Hepatocyte (in vitro differentiated cells): ENCODE measurements at regions not wholly inside any gene's neighbourhood (a gene's known extent, or its start where the extent isn't known, plus 50 kb on each side); places are given as distances from the start of the nearest gene placed in this dataset.
A peak's percentile ranks its signal among the peaks of the same experiment; 100 is the strongest.

ENCODE experiments used
- DNase-seq: peaks from one replicate; pipeline ENCODE4 v3.0.0-alpha.2; 2016; ENCODE audit warnings: low spot score
- H2AFZ ChIP-seq: fragments of 200-600 bp; sonication (generic); 2 replicates; pipeline ENCODE4 v1.6.0; 2016; ENCODE audit warnings: antibody characterized with exemption, mild to moderate bottlenecking
- H3K27ac ChIP-seq: fragments of 200-600 bp; sonication (generic); 2 replicates; pipeline ENCODE4 v1.5.1; 2016; ENCODE audit warnings: mild to moderate bottlenecking
- H3K27me3 ChIP-seq: fragments of 200-600 bp; sonication (generic); 2 replicates; pipeline ENCODE4 v1.6.1; 2016
- H3K36me3 ChIP-seq: fragments of 200-600 bp; sonication (generic); replicated peaks from 2 replicates; pipeline ENCODE4 v1.5.1; 2016; ENCODE audit warnings: low read depth; ENCODE audit not compliant: insufficient read depth
- H3K4me1 ChIP-seq: fragments of 200-600 bp; sonication (generic); 2 replicates; pipeline ENCODE4 v1.5.1; 2016; ENCODE audit warnings: mild to moderate bottlenecking, moderate library complexity; ENCODE audit not compliant: insufficient read depth
- H3K4me2 ChIP-seq: fragments of 200-600 bp; sonication (generic); 2 replicates; pipeline ENCODE4 v1.6.0; 2016
- H3K4me3 ChIP-seq: fragments of 200-600 bp; sonication (generic); 2 replicates; pipeline ENCODE4 v1.5.1; 2016; ENCODE audit warnings: mild to moderate bottlenecking
- H3K79me2 ChIP-seq: fragments of 200-600 bp; sonication (generic); 2 replicates; pipeline ENCODE4 v1.6.0; 2017; ENCODE audit warnings: mild to moderate bottlenecking
- H3K9me2 ChIP-seq: fragments of 200-600 bp; sonication (generic); replicated peaks from 2 replicates; pipeline ENCODE4 v1.6.0; 2017; ENCODE audit warnings: mild to moderate bottlenecking; ENCODE audit not compliant: insufficient read depth
- H3K9me3 ChIP-seq: fragments of 200-600 bp; sonication (generic); 2 replicates; pipeline ENCODE4 v1.5.1; 2016; ENCODE audit warnings: low read depth, mild to moderate bottlenecking
- H4K20me1 ChIP-seq: fragments of 200-600 bp; sonication (generic); 2 replicates; pipeline ENCODE4 v1.6.0; 2016; ENCODE audit warnings: mild to moderate bottlenecking; ENCODE audit not compliant: insufficient read depth, poor library complexity, severe bottlenecking
- EZH2 ChIP-seq: fragments of 200-600 bp; sonication (generic); IDR thresholded peaks from 2 replicates; pipeline ENCODE4 v1.6.1; 2016; ENCODE audit warnings: antibody characterized with exemption, mild to moderate bottlenecking, borderline replicate concordance
- EZH2phosphoT487 ChIP-seq: fragments of 200-600 bp; sonication (generic); IDR thresholded peaks from one replicate; pipeline ENCODE4 v1.6.1; 2018; ENCODE audit warnings: antibody characterized with exemption, mild to moderate bottlenecking, low read depth, moderate library complexity; ENCODE audit not compliant: unreplicated experiment, severe bottlenecking
- WGBS: methylation state at CpG from one replicate; pipeline ENCODE4 v1.1.6; 2016; ENCODE audit warnings: low lambda C conversion rate; ENCODE audit errors: missing lambda C conversion rate; 5-methylcytosine and 5-hydroxymethylcytosine counted together
- TF ChIP-seq, protein P1 (sequence below): fragments of 200-600 bp; sonication (generic); IDR thresholded peaks from 2 replicates; pipeline ENCODE4 v1.5.1; 2016; ENCODE audit warnings: antibody characterized with exemption, mild to moderate bottlenecking; ENCODE audit not compliant: poor library complexity

- Histone ChIP-seq H3K4me3 (no peak overlapping the region), H3K27me3 (no peaks in the 10 kb centered on the region), H3K79me2 (no peaks in the 10 kb centered on the region), H2AFZ (peak overlapping the region; percentile 75), H3K4me1 (peaks cover 14% of the 10 kb centered on the region), H3K27ac (peak overlapping the region; percentile 66), H3K9me2 (no peaks in the 10 kb centered on the region), H3K4me2 (peak overlapping the region; percentile 28), H3K9me3 (no peaks in the 10 kb centered on the region), H3K36me3 (no peaks in the 10 kb centered on the region), H4K20me1 (no peaks in the 10 kb centered on the region)
- DNase-seq, result peak; percentile 92
- TF ChIP-seq, protein P1, sequence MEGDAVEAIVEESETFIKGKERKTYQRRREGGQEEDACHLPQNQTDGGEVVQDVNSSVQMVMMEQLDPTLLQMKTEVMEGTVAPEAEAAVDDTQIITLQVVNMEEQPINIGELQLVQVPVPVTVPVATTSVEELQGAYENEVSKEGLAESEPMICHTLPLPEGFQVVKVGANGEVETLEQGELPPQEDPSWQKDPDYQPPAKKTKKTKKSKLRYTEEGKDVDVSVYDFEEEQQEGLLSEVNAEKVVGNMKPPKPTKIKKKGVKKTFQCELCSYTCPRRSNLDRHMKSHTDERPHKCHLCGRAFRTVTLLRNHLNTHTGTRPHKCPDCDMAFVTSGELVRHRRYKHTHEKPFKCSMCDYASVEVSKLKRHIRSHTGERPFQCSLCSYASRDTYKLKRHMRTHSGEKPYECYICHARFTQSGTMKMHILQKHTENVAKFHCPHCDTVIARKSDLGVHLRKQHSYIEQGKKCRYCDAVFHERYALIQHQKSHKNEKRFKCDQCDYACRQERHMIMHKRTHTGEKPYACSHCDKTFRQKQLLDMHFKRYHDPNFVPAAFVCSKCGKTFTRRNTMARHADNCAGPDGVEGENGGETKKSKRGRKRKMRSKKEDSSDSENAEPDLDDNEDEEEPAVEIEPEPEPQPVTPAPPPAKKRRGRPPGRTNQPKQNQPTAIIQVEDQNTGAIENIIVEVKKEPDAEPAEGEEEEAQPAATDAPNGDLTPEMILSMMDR, result peak; percentile 23
- TF ChIP-seq EZH2phosphoT487 (no peak), EZH2 (no peak)
- 28% methylated on average over 3 of the region's 3 CpGs for WGBS
These were observed 55.3 kb upstream of the CA12 start for GRCh38 chr15:63436872-63437375.

- no peaks in the 10 kb centered on the region for H3K36me3 ChIP-seq
- H2AFZ ChIP-seq, result no peak overlapping the region
- H3K9me3 ChIP-seq, result no peaks in the 10 kb centered on the region
- H3K4me3 ChIP-seq, result no peak overlapping the region
- H3K27me3 ChIP-seq, result no peaks in the 10 kb centered on the region
- H3K4me1 ChIP-seq, result peaks cover 14% of the 10 kb centered on the region
- TF ChIP-seq EZH2 (no peak), EZH2phosphoT487 (no peak)
- TF ChIP-seq, protein P1, result no peak
- H3K4me2 ChIP-seq, result no peak overlapping the region
- 83% methylated on average over 7 of the region's 7 CpGs for WGBS
- DNase-seq, result no peak
- H3K79me2 ChIP-seq, result no peaks in the 10 kb centered on the region
- H3K9me2 ChIP-seq, result no peaks in the 10 kb centered on the region
- no peaks in the 10 kb centered on the region for H4K20me1 ChIP-seq
- H3K27ac ChIP-seq, result no peak overlapping the region
These were observed 58.1 kb upstream of the CA12 start for GRCh38 chr15:63439536-63440264.

DNA sequence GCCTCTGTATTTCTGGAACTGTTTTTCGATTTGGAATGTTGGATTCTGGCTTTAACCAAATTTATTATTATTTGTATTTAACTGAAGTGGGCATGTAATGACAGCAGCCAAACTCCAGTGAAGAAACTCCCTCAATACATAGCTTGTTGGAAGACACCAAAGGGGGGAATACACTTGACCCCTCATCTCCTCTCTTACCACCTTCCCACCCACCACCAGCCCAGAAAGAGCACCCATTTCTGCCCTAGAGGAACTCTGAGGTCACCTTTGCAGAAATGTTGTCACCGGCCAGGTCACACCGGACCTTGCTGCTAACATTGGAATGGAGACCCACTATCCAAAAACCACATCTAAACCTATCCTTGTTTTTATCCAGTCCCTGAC, 58.6 kb upstream of the CA12 start:
- Histone ChIP-seq H3K27ac (no peak overlapping the region), H3K79me2 (no peaks in the 10 kb centered on the region), H3K4me2 (no peak overlapping the region), H3K36me3 (no peaks in the 10 kb centered on the region), H3K9me2 (no peaks in the 10 kb centered on the region), H2AFZ (no peak overlapping the region), H3K9me3 (no peaks in the 10 kb centered on the region), H4K20me1 (no peaks in the 10 kb centered on the region), H3K4me3 (no peak overlapping the region), H3K27me3 (no peaks in the 10 kb centered on the region), H3K4me1 (peaks cover 14% of the 10 kb centered on the region)
- TF ChIP-seq EZH2phosphoT487 (no peak), EZH2 (no peak)
- TF ChIP-seq, protein P1, result no peak
- no peak for DNase-seq
- 83% methylated on average over 3 of the region's 3 CpGs for WGBS
